ENCODE measurements at regions not wholly inside any gene's neighbourhood (a gene's known extent, or its start where the extent isn't known, plus 50 kb on each side); places are given as distances from the start of the nearest gene placed in this dataset.

DNA sequence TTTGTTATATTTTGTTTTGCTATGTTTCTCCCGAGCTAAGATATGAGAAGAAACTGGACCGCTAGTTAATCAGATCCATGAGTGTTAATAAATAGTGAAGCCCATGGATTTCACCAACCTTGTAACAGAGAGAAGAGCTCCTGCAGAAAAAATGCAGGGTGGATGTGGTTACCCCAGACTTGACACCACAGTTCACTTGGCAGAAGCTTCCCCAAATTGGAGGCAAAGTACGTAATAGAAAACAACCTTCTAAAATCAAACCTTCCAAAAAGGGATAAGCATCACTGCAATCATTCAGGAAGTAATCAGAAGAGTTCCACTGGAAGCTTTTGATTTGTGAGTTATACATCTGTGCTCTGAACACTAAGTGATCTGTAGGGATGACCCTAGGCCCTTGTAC is 267.5 kb downstream of the ACTL7B start:
- DNase-seq (ENCODE audit: low read depth) = no peak
- H3K4me3 ChIP-seq (ENCODE audit: low read depth, low read length) = no peak overlapping the region
- in situ Hi-C loops (cut with HindIII; ENCODE audit: low sequenced_read_pairs) = loop anchor here (25.0 kb wide), 1 partner anchor 174 kb away; no protein-coding TSS in a partner anchor
- TF ChIP-seq, protein P1, sequence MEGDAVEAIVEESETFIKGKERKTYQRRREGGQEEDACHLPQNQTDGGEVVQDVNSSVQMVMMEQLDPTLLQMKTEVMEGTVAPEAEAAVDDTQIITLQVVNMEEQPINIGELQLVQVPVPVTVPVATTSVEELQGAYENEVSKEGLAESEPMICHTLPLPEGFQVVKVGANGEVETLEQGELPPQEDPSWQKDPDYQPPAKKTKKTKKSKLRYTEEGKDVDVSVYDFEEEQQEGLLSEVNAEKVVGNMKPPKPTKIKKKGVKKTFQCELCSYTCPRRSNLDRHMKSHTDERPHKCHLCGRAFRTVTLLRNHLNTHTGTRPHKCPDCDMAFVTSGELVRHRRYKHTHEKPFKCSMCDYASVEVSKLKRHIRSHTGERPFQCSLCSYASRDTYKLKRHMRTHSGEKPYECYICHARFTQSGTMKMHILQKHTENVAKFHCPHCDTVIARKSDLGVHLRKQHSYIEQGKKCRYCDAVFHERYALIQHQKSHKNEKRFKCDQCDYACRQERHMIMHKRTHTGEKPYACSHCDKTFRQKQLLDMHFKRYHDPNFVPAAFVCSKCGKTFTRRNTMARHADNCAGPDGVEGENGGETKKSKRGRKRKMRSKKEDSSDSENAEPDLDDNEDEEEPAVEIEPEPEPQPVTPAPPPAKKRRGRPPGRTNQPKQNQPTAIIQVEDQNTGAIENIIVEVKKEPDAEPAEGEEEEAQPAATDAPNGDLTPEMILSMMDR (IDR thresholded peaks at IDR 0.05; ENCODE audit: low read depth, low read length, missing control alignments) = no peak

DNA sequence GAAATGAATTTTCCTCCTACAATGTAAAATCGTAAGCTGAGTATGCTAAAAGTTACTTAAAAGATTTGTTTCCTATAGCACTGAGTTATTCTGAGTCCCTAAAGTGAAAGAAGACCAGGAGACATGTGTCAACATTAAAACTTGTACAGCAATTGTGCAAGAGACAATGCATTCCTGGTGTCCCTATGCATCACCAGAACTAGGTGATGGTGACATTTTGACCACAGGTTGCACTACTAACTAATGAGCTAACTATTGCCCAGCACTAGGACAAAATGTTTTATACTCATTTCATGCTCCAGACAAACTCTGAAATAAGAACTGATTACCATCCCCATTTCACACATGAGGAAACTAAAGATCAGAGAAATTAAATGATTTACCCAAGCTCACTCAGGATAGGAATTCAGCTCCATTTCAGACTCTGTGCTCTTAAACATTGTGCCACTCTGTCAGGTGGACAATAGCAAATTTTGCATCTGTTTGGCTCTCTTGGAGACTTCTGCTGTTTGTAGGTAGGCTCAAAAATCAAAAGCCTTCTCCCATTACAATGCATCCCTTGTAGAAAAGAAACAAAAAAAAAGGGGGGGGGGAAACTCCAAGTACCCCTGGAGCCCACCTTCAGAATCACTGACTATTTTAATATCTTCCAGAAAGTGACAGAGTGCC is 269.2 kb downstream of the ACTL7B start:
- no peak for DNase-seq (ENCODE audit: low read depth)
- in situ Hi-C loops (cut with HindIII; ENCODE audit: low sequenced_read_pairs) = loop anchor here (25.0 kb wide), 1 partner anchor 176 kb away; no protein-coding TSS in a partner anchor
- H3K4me3 ChIP-seq (ENCODE audit: low read depth, low read length) = no peak overlapping the region
- TF ChIP-seq, protein P1 (IDR thresholded peaks at IDR 0.05; ENCODE audit: low read depth, low read length, missing control alignments) = no peak

DNA sequence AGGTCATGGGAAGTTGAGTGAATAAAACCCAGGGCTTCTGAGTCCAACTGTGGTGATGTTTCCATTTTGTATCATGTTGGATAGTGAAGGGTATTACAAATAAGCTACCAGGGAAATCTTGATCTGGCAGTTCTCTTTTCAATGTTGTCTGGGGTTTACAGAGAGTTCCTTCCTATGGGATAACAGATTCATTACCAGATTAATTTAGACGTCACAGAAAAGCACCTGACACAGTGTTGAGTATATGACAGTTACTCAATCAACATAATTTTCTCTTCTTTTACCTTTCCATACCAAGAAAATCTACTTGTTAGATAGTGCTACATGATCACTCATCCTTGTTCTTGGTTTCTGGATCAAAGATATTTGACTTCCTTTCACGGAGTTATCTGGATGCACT is 270.9 kb downstream of the ACTL7B start:
- no peak for DNase-seq (ENCODE audit: low read depth)
- in situ Hi-C loops (cut with HindIII; ENCODE audit: low sequenced_read_pairs) = loop anchor here (25.0 kb wide), 1 partner anchor 177 kb away; no protein-coding TSS in a partner anchor
- TF ChIP-seq, protein P1 (IDR thresholded peaks at IDR 0.05; ENCODE audit: low read depth, low read length, missing control alignments) = no peak
- no peak overlapping the region for H3K4me3 ChIP-seq (ENCODE audit: low read depth, low read length)

DNA sequence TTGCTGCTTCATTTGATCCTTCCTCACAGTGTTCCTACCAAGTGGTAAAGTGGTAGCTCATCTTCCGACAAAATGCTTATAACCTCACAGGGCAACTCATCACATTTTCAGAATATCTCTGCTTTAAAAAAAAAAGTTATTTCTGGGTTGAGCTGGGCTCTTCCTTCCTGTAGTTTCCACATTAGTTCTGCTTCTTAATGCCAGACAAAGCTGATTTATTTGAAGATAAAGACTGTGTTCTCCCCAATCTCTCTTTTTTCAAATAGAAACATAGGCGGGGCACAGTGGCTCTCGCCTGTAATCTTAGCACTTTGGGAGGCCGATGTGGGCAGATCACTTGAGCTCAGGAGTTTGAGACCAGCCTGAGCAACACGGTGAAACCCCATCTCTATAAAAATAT is 273.1 kb downstream of the ACTL7B start:
- TF ChIP-seq, protein P1 (IDR thresholded peaks at IDR 0.05; ENCODE audit: low read depth, low read length, missing control alignments) = no peak
- DNase-seq (ENCODE audit: low read depth) = no peak
- in situ Hi-C loops (cut with HindIII; ENCODE audit: low sequenced_read_pairs) = loop anchor here (25.0 kb wide), 1 partner anchor 180 kb away; no protein-coding TSS in a partner anchor
- H3K4me3 ChIP-seq (ENCODE audit: low read depth, low read length) = no peak overlapping the region

DNA sequence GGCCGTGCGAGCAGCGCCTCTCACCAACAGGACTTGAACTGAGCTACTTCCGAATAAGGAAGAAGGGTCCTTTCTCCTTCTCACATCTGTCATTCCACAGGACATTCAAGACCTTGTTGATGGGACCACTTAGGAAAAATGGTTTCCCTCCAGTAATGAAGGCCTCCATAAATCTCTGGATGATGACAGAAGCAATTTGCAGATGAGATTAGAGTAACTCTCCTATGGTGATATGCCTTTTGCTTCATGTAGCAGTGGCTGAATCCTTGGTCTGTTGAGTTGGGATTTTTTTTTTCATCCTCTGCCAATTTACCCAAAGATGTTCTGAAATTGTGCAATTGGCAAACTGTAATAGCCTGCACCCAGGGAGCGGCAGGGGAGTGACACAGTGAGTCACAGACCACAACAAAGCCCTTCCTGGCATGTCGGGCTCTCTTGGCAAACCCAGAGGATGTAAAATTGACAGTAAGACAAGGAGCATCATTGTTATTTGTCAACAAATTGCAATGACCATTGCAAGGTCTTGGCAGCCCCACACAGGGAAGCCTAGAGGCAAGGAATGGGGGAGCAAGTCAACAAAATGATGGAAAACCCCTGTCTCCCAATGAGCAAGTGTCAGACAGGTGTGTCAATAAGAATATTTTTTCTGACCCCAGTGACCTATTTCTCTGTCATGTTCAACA is 275.9 kb downstream of the ACTL7B start:
- TF ChIP-seq, protein P1 (IDR thresholded peaks at IDR 0.05; ENCODE audit: low read depth, low read length, missing control alignments) = no peak
- in situ Hi-C loops (cut with HindIII; ENCODE audit: low sequenced_read_pairs) = loop anchor here (25.0 kb wide), 1 partner anchor 182 kb away; no protein-coding TSS in a partner anchor
- no peak for DNase-seq (ENCODE audit: low read depth)
- no peak overlapping the region for H3K4me3 ChIP-seq (ENCODE audit: low read depth, low read length)

DNA sequence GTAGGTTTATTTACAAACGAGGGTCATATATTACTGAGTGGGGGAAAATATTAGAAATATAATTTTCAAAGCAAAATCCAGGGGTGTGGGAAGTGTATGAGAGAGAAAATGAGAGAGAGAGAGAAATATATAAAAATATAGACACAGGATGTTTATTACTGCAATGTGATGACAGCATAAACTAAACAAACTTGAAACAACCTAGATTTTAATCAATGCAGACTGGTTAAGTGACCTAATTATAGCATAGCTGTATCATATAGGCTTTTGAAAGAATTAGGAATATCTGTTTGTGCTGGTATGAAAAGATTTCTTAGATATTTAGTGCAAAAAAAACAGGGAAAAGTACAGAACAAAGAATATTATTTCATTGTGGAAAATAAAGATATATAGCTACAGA is 280.5 kb downstream of the ACTL7B start:
- in situ Hi-C loops (cut with HindIII; ENCODE audit: low sequenced_read_pairs) = loop anchor here (25.0 kb wide), 1 partner anchor 187 kb away; no protein-coding TSS in a partner anchor
- TF ChIP-seq, protein P1 (IDR thresholded peaks at IDR 0.05; ENCODE audit: low read depth, low read length, missing control alignments) = no peak
- DNase-seq (ENCODE audit: low read depth) = no peak
- H3K4me3 ChIP-seq (ENCODE audit: low read depth, low read length) = no peak overlapping the region

Data from astrocyte of the cerebellum (primary cell).